HG03520 (cell line): ENCODE measurements at regions not wholly inside any gene's neighbourhood (a gene's known extent, or its start where the extent isn't known, plus 50 kb on each side); places are given as distances from the start of the nearest gene placed in this dataset.

Source experiments
- ATAC-seq: cut with Tn5 transposase; IDR thresholded peaks from one replicate; pipeline ENCODE4 v1.9.1; 2021; ENCODE audit warnings: mild to moderate bottlenecking, moderate library complexity; ENCODE audit not compliant: unreplicated experiment

GRCh38 chr18:55121397-55122170 lies 162.3 kb upstream of the CCDC68 start:
- no peak for ATAC-seq

DNA sequence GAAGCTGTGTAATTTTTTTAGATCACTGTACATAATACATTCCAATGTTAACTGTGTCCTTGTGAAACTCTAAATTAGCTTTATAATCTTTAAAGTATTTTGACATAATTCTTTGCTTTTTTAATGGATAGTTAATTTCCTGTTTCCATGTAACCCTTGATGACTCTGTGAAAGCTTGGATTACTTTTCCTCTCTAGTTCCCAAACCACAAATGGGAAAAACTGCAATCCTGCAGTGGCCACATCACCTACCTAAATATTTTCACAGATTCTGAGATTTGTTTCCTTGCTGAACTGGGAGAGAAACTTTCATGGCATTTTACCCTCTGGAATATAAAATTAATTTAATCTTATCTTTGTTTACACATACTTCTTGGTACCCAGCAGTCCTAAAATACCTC lies 161.6 kb upstream of the CCDC68 start:
- ATAC-seq: no peak

DNA sequence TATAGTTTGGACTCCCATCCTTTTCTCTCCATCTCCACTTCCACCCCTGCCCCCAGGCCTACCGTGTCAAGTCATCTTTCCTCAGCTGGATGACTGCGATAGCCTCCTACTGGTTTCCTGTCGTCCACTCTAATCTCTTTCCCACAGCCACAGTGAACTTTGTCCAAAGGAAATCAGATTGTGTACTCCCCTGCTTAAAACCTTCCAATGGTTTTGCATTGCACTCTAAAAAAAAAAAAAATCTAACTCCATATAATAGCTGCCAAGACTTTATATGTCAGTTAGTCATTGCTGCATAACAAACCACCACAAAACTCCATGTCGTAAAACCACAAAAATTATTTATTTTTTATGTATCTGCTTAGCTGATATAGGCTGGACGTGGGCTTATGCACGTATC lies 160.2 kb upstream of the CCDC68 start:
- no peak for ATAC-seq

- no peak for ATAC-seq
Observed at GRCh38 chr18:55119016-55119415, 159.8 kb upstream of the CCDC68 start.

- ATAC-seq: no peak
Observed at GRCh38 chr18:55116863-55117262, 157.6 kb upstream of the CCDC68 start.

DNA sequence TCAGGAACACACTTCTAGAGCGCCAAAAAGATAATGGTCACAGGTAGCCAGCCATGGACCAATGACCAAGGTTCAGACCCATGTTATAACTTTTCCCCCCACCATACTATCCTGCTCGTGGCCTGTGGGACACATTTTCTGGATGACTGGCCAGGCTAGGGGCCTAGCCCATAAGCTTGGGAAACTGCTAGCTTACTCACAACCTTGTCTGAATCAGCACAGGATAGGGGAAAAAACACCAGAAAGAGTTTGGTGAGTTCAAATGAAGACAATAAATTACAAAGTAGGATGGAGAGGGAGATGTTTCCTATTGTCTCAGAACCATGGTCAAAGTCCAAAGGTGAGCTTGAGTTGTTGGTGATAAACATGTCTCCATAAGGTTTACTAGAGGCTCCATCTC lies 156.3 kb upstream of the CCDC68 start:
- no peak for ATAC-seq

DNA sequence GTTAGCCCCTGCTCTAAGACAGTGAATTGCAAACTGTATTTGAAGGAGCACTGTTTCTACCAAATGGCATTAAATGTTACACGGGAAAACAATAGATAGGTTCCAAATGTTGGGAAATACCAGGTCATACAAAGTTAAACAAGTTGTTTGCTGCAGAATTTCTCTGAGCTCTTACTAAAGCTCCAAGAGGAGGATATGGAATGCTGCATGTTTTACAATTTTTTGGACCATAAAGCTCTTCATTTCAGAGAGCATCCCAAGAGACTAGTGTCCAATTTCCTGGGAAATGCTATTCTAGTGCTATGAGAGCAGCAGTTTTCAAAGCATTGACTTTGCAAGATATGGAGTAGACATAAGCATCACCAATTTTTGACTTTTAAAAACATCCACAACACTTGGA lies 155.6 kb upstream of the CCDC68 start:
- no peak for ATAC-seq

DNA sequence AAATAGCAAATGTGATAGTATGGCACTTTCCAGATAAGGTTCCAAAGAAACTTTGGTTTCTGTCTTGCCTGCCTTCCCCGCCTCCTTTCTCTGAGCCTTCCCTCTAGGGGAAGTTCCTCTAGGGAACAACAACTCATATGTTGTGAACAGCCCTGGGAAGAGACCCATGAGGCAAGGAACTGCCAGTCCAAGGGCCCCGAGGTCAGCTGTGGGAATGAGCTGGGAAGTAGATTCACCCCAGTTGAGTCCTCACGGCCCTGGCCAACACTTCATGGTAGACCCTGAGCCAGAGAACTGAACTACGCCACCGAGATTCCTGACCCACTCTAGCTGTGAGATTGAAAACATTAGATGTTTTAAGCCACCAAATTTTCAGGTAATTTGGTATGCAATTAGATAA lies 154.5 kb upstream of the CCDC68 start:
- ATAC-seq: no peak

DNA sequence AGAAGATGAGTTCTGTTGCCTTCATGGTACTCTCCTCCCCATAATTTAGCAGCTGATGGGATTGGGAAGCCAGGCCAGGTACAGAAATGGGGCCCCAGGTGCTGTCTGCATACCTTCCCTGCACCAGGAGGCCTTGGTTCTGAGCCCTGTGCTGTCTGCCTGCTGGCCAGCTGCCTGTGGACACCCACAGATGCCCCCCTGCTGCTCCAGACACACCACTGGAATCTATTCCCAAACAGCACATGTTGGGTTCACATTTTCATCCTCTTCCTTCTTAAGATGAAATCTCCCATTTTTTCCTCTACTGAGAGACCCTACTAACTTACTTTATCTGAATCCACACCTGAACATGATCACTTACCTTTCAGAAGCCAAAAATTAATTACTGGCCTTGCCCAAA lies 152.0 kb upstream of the CCDC68 start:
- no peak for ATAC-seq

DNA sequence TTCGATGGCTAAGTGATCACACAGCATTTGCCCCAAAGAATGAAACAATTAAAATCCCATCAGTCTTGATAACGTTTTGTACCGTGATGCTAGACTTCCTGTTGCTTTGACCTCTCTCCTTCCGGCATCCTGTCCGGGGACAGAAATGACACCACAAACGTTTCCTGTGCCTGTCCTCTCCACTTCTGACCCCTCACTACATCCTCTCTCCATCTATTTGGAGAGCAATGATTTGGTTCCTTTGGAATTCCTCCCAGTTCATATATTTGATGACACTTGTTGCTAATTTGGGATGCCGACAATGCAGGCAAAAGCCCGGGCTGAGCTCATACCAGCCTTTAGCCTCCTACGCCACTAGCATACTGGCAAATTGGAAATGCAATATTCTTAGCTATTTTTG lies 151.2 kb upstream of the CCDC68 start:
- no peak for ATAC-seq

GRCh38 chr18:55109818-55110414 lies 150.7 kb upstream of the CCDC68 start:
- no peak for ATAC-seq

DNA sequence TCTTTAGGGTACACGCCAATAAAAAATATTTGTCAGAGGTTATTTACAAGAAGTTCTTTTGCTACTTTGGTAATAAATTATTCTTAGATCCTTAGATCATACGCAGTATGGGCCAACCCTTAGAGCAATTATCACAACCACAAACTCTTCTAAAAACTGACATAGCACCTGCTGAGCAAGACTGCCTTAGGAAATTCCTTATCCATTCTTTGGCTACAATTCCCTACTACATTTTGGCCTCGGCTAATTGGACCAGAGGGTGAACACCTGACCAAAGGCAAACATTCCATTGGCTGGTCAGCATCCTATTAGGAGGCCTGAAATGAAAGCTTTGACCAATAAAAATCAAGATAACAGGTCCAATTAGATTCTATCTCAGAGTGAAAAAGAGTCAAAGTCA lies 147.6 kb upstream of the CCDC68 start:
- no peak for ATAC-seq

- no peak for ATAC-seq
Observed at GRCh38 chr18:55106466-55106865, 147.2 kb upstream of the CCDC68 start.

- ATAC-seq: no peak
Observed at GRCh38 chr18:55105873-55106272, 146.6 kb upstream of the CCDC68 start.

DNA sequence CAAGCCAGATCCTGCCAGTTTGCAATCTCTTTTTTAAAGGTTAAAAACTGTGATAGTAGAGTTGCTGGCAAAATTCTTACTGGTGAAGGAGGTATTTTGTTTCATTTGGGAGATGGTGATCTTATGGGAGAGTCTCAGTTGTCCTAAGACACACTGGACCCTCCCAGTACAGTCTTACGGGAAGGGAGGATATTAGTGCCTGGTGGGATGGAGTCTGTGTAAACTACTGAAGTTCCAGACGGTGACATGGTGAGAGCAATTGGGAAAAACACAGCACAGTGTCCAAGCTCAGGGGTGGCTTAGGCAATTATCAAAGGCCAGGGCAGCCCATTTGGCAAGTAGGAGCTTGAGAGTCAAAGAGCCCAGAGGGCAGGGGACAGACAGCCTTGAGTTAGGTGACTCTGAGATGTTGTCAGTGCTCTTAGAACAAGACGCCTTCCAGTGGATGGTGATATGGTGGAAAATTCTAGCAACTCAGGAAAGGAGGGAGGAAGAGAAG lies 143.7 kb upstream of the CCDC68 start:
- ATAC-seq: no peak

- no peak for ATAC-seq
Observed at GRCh38 chr18:55102501-55102900, 143.2 kb upstream of the CCDC68 start.

- no peak for ATAC-seq
Observed at GRCh38 chr18:55101458-55101824, 142.2 kb upstream of the CCDC68 start.

DNA sequence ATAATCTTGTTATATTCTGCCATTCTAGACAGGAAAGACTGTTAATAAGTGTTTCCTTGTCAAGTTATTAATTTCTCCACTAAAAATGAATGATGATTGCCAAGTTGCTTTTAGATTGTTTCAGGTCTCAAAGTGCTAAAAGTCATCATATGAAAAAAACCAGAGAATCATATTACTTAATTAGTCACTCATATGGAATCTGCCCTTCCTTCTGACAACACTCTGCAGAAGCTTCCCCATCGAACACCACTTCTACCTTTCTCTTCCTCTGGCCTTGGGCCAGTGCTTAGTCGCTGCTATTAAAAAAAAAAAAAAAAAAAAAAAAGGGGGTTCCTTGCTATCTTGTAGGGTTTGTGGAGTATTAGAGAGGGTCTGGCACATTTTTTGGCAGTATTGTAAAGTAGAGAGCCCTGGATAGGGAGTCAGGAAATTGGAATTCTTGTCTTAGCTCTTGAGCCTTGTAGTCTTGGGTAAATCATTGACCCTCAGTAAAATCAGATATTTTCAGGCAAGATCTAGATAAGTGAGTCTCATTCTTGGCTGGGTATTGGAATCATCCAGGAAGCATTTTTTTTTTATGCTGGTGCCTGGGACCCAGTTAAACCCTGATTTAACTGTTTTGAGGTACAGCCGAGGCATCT lies 141.7 kb upstream of the CCDC68 start:
- no peak for ATAC-seq

GRCh38 chr18:55097456-55098170 lies 138.4 kb upstream of the CCDC68 start:
- ATAC-seq: no peak

- ATAC-seq: no peak
Observed at GRCh38 chr18:55096263-55096951, 137.1 kb upstream of the CCDC68 start.

- ATAC-seq: no peak
Observed at GRCh38 chr18:55095584-55095983, 136.3 kb upstream of the CCDC68 start.
